ENCODE measurements at regions not wholly inside any gene's neighbourhood (a gene's known extent, or its start where the extent isn't known, plus 50 kb on each side); places are given as distances from the start of the nearest gene placed in this dataset.

GRCh38 chr18:22021701-22022100 lies 147.7 kb upstream of the GATA6 start:
- Histone ChIP-seq H3K27ac (ENCODE audit: low read depth, low read length) (no peak overlapping the region), H3K79me2 (ENCODE audit: insufficient read depth, low read length) (no peaks in the 10 kb centered on the region), H3K36me3 (ENCODE audit: control insufficient read depth in 1 of 2, insufficient read depth in 2 of 2, low read length in 2 of 2) (no peaks in the 10 kb centered on the region), H3K9me3 (ENCODE audit: control insufficient read depth in 1 of 2, insufficient read depth in 1 of 2, low read depth in 1 of 2, low read length in 2 of 2) (no peaks in the 10 kb centered on the region), H3K4me2 (ENCODE audit: low read length) (no peak overlapping the region), H3K4me1 (ENCODE audit: control insufficient read depth in 1 of 2, insufficient read depth in 2 of 2, low read length in 2 of 2) (no peaks in the 10 kb centered on the region), H3K9ac (ENCODE audit: low read length) (no peak overlapping the region), H3K4me3 (replicated peaks in 1 of 2; ENCODE audit: low read depth in 1 of 2, low read length in 2 of 2) (no peak overlapping the region), H4K20me1 (ENCODE audit: insufficient read depth) (no peaks in the 10 kb centered on the region), H2AFZ (ENCODE audit: low read depth, low read length, poor library complexity, severe bottlenecking) (no peak overlapping the region), H3K9me2 (ENCODE audit: insufficient read depth) (no peaks in the 10 kb centered on the region), H3K27me3 (ENCODE audit: insufficient read depth, low read length) (no peaks in the 10 kb centered on the region)
- TF ChIP-seq SIN3A (IDR thresholded peaks at IDR 0.05; ENCODE audit: low read depth) (no peak), JUND (IDR thresholded peaks at IDR 0.05) (no peak), CEBPB (IDR thresholded peaks at IDR 0.05; ENCODE audit: low read depth) (no peak), SRF (IDR thresholded peaks at IDR 0.05; ENCODE audit: low read depth) (no peak), EZH2phosphoT487 (IDR thresholded peaks at IDR 0.05; ENCODE audit: borderline replicate concordance) (no peak), TCF7L2 (IDR thresholded peaks at IDR 0.05; ENCODE audit: borderline replicate concordance, extremely low read depth, insufficient read depth, insufficient read length) (no peak), POLR2A (IDR thresholded peaks at IDR 0.05; ENCODE audit: borderline replicate concordance, extremely low read depth, insufficient read depth, insufficient read length) (no peak), CTCF (IDR thresholded peaks at IDR 0.05 in 2 of 3, conservative IDR thresholded peaks at IDR 0.05 in 1 of 3; ENCODE audit: borderline replicate concordance in 1 of 3, insufficient read depth in 1 of 3, low read depth in 2 of 3, low read length in 2 of 3) (no peak), ZFX (IDR thresholded peaks at IDR 0.05) (no peak), ZNF274 (IDR thresholded peaks at IDR 0.05; ENCODE audit: low read depth, low read length) (no peak), MAX (IDR thresholded peaks at IDR 0.05) (no peak), EZH2 (IDR thresholded peaks at IDR 0.05) (no peak), FOSL1 (IDR thresholded peaks at IDR 0.05; ENCODE audit: low read depth) (no peak), SP1 (IDR thresholded peaks at IDR 0.05; ENCODE audit: low read depth) (no peak), CBX3 (IDR thresholded peaks at IDR 0.05; ENCODE audit: low read depth) (no peak), YY1 (IDR thresholded peaks at IDR 0.05; ENCODE audit: extremely low read depth, insufficient replicate concordance, low read depth, low read length) (no peak)
- ATAC-seq (no peak), DNase-seq (ENCODE audit: low read depth, low spot score) (no peak)
- CTCF ChIA-PET = no interaction called here
- intact Hi-C loops (cut with micrococcal nuclease) = no loop called here
- POLR2A ChIA-PET = no interaction called here
- RAD21 ChIA-PET (ENCODE audit: low non-redundant PET in 1 of 2, low total read pairs in 2 of 2, uncharacterized antibody in 2 of 2, unreplicated experiment in 2 of 2) = no interaction called here
- BruUV-seq (replicated peaks) = no TSS peak

Data from HCT116 (cell line).